Left cardiac atrium (tissue), 4 donors: ENCODE measurements at regions not wholly inside any gene's neighbourhood (a gene's known extent, or its start where the extent isn't known, plus 50 kb on each side); places are given as distances from the start of the nearest gene placed in this dataset.

Source experiments
- ATAC-seq, 2 donors: fragments of 200-7000 bp; cut with Tn5 transposase; one replicate each; pipeline ENCODE4 v1.9.1; 2020; ENCODE audit warnings: mild to moderate bottlenecking in 2 of 2, moderate library complexity in 2 of 2
- DNase-seq: peaks from one replicate; pipeline ENCODE4 v3.0.0-alpha.2; 2020
- intact Hi-C, 2 donors: fragments of 100-400 bp; cut with DNase I; formaldehyde crosslinking; loops; one replicate each; pipeline versions ENCODE4 v1.14.1 to v1.15.1; 2022 to 2023
- donor health status: DM: no; HTN: yes; CAD: no.
- donor health status: DM: no; HTN: yes; CAD: no; lungs with severe emphysema.
- donor health status: DM: yes; HTN: yes; CAD: no.
- donor health status: Dilated cardiomyopathy.

DNA sequence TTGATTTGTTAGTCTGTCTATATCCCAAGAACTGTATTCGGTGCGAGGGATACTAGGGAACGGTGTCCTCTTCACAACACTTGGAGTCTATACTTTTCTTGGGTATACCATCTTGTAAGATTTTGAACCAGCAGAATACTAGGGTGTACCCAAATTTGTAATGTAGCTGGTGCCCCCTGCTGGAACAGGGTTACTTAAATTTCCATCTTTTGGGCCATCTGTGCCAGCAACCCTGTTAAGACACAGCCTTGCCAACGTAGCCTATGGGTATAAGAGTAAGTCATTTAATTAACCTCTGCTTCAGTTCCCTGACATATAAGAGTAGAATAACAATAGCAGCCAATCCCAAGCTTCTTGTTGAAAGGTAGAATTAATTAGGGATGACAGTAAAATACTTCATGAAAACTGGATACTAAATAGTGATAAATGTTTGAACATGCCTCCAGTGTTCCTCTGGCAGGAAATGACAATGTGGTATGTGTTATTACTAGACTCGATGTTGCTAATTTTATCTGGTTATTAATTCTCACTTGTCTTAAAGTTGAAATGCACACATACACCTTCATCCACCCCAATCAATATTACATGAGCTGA is 607.6 kb downstream of the FGF9 start:
- ATAC-seq (peak; percentile 27 to 71), DNase-seq (peak; percentile 55)
- intact Hi-C loops = loop anchor here in 1 of 2 donors (10.0 kb wide), 1 partner anchor 644 kb away; no protein-coding TSS in a partner anchor

DNA sequence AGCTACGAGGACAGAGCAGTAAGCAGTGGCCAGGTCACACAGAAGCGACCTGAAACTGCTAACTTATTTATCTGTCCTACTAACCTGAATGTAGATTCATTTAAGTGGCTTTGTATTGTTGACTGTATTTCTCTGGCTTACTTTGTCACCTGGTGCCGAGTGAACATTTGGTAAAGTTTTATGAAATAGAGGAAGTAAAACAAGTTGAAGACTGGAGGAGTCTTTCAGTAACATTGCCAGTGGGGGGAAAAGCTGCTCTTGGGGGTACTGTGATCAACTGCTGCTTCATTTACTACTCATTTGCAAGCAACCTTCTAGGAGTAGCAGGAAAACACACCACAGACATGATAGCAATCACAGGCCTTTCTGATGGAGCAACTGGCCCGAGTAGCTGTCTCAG is 615.0 kb downstream of the FGF9 start:
- DNase-seq (no peak), ATAC-seq (no peak)
- intact Hi-C loops = no loop called here

DNA sequence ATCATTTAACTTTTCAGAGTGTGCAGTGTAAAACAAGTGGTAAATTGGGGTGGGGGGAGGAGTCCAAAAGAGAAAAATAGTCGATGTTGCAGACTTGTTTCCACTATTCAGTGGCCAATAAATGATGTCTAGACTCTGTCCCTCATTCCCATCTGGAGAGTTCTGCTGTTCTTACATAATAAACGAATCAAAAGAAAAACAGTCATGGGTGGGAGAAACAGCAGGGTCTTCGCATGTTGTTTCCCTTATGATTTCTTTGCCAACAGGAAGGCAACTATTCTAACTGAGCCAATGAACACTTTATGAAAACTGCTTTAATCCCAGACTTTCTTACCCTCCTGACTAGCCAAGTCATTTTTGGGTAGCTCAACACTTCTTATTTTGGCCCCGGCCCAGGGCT is 615.5 kb downstream of the FGF9 start:
- intact Hi-C loops = no loop called here
- DNase-seq = no peak
- peak in 1 of 2 donors; percentile 43 for ATAC-seq

DNA sequence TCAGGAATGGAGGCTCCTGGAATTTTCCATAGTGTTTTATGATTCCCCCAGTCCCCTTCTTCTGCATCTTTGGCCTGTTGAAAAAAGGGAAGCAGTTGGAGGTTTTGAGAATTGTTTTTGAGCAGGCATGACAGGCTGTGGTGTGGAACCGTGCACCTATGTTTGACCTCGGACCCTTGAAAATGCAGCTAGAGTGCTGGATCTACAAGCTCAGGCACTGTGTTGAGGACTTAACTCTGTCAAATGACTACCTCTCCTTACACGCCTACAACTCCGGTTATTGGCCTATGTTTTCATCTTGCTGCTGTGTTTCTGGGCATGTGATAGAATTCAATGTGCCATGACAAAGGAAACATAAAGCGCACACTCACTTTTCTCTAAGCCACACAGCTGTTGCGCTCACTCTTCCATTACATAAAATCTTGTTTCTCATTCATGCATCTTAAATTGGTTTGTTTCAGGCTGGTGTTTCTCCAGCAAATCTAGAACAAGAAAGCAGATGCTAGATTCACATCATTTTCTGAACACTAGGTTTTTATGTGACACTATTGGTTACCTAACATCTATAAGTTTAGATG is 616.6 kb downstream of the FGF9 start:
- ATAC-seq = no peak
- intact Hi-C loops = no loop called here

DNA sequence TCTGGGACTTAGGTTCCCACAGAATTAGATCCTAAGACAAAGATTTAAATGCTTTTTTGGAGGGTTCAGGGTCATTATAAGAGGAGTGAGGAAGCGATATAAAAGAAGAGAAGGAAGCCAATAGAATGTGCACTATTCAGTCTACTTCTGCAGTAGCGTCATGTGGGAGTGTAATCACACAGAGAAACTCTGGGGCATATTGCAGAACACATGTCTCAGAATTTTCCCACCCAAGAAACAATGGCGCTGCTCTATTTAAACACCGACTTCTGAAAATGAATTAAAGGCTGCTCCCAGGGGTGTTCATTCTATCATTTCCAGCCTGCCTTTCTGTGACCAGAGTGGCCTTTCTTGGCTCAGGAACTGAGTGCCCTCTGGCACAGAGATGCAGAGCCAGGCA is 617.6 kb downstream of the FGF9 start:
- intact Hi-C loops = no loop called here
- DNase-seq = no peak
- ATAC-seq = no peak

More for the DNA sequence above, 616.6 kb downstream of the FGF9 start:
- DNase-seq = no peak

DNA sequence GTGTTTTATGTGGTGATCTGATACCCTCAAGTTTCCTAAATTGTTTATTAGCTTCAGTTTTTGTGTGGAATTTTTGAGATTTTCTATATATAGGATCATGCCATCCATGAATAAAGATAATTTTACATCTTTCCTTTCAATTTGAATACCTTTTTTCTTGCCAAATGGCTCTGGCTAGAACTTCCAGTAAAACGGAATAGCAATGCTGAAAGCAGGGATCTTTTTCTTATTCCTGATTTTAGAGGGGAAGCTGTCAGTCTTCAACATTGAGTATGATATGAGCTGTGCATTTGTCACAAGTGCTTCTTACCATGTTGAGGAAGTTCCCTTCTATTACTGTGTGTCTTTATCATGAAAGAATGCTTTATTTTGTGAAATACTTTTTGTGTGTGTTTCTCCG is 618.8 kb downstream of the FGF9 start:
- intact Hi-C loops = no loop called here
- DNase-seq (no peak), ATAC-seq (no peak)

DNA sequence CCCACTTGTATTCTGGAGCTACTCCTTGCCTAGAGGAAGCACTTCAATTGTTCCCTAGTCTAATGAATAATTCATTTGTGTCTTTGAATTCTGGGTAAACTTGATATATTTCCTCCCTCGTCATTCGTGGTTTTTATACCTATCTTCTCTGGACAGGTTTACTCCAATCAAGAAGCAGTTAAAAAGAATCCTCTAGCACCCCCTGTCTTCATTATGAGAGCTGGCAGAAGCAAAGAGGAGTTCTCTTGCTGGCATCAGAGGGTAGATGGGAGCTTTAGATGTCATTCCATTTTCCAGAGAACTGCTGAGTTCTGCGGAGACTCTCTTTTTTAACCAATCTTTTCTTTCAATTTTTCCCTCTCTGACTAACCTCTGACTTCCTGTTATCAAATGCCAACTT is 627.7 kb downstream of the FGF9 start:
- intact Hi-C loops = no loop called here
- no peak for DNase-seq
- ATAC-seq = no peak

DNA sequence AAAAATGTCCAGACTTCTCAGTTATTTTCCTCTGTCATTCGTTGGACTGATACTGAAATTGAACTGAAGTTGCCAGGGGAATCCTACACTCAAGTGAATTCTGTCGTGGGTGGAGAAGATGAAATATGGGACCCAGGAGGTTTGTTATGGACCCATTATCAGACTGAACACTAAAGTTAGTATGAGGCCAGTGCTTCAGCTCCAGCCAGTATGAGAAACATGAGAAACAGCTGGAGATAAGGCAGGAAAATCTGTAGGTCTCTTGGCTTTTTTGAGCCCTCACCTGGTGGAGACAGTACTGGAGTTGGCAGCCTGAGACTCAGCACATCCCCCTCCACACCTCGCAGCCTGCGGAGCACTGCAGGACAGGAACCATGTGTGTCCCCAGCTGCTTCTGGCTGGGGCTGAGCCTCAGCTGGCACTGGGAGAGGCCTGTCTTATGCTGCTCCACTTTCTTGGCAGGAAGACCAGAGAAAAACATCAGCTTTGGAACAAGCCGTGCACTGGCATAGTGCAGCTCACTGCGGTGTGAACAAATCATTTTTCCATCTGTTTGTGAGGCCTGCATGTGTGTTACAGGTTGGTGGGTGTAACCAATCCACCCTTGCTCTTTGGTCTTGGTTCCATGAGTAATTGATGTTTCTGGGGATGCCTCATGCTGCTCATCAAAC is 641.0 kb downstream of the FGF9 start:
- DNase-seq (peak; percentile 25), ATAC-seq (peak; percentile 72 to 91)
- intact Hi-C loops = no loop called here

DNA sequence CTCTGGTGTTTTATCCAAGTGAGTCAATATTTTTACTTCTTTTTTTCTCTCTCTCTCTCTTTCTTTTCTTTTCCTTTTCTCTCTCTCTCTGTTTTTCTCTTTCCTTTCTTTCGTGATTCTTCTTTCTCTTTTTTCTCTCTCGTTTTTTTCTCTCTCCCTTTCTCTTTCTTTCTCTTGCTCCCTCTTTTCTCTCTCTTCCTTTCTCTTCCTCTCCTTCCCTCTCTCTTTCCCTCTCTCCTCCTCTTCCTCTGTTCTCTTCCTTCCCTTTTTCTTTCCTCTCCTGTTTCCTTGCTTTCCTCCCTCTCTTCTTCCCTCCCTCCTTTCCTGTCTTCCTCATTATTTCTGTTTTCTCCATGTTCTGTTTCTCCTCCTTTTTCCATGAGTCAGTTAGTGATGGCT is 641.5 kb downstream of the FGF9 start:
- intact Hi-C loops = no loop called here

DNA sequence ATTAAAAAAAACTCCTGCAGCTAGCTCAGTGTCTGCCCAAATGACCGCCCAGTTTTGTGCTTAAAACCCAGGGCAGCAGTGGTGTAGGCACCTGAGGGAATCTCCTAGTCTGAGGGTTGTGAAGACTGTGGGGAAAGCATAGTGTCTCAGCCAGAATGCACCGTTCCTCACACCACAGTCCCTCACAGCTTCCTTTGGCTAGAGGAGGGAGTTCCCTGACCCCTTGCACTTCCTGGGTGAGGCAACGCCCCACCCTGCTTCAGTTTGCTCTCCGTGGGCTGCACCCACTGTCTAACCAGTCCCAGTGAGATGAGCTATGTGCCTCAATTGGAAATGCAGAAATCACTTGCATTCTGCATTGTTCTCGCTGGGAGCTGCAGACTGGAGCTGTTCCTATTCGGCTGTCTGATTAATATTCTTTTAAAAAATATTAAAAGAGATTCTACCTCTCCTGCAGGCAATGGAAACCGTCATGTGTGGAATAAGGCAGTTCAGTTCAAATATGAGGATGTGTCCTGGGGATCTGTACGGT is 645.7 kb downstream of the FGF9 start:
- intact Hi-C loops = no loop called here
- DNase-seq = no peak
- ATAC-seq = no peak

More for the DNA sequence above, 641.5 kb downstream of the FGF9 start:
- no peak for DNase-seq
- no peak for ATAC-seq

DNA sequence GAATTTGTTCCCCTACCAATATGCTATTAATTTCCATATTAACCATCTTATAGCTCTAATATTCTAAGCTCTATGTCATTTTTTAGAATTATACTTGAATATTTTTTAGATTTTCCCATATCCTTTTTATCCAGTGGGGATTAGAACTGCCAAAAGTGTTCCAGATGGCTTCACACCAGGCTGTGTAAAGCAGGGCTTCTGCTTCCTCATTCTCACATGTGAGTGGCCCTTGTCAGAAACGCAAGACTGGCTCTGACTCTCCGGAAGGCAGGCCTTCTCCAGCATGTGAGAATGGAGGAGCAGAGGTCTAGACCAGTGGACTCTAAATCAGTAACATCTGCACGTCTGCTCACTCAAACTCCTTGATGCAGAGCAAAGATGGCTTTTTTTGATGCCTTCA is 650.1 kb downstream of the FGF9 start:
- DNase-seq (no peak), ATAC-seq (peak in 1 of 2 donors; percentile 17)
- intact Hi-C loops = no loop called here

DNA sequence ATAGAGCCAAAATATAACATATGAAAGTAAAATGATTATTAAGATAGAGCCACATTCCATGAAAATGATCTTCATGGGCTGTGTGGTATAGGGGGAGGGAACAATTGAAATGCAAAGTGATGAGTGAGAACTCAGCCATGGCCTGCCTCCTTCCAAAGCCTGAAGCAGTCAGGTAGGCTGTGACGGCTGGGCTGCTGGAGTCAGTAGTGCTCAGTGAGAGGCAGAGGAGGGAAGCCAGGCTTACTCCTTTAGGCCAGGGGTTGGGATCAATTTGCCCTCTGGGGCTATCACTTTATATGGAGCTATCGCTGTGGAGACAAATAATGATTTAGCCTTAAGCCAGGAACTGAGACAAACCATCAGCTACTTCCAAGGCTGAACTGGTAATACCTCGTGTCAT is 654.9 kb downstream of the FGF9 start:
- ATAC-seq = no peak

DNA sequence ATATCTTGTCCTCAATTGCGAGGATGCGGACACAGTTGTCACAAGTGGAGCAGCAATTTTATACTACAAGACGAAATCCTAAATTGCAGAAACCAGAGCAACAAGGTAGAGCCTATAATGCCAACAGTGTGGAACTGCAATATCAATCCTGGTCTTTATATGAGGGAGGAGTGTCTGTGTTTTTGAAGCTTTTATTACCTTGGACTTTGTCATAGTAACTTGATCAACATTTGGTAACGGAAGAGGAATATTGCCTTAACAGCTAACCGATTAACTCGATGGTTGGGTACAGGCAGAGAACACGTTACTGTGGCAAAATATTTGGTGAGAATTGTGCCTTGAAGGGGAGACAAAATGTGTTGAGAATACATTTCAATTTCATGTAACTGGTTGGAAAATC is 661.5 kb downstream of the FGF9 start:
- no peak for DNase-seq
- intact Hi-C loops = no loop called here
- no peak for ATAC-seq

More for the DNA sequence above, 654.9 kb downstream of the FGF9 start:
- DNase-seq = no peak
- intact Hi-C loops = no loop called here

DNA sequence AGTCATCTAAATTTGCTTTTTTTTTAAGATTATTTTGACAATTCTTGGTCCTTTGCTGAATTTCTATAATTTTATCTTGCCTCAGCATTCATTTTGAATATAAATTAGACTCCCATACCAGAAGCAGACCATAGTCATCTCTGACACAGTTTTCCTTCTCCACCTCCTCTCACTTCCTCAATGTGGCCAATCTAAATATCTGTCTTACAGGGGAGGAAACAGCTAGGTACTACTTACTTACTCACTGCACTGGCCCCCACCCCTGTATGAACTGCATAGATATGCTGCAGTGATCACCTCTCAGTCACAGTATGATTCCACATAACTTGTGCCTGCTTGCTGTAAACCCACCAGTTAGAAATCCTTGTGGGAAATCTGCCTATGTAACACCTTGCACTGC is 665.6 kb downstream of the FGF9 start:
- intact Hi-C loops = no loop called here
- no peak for ATAC-seq

DNA sequence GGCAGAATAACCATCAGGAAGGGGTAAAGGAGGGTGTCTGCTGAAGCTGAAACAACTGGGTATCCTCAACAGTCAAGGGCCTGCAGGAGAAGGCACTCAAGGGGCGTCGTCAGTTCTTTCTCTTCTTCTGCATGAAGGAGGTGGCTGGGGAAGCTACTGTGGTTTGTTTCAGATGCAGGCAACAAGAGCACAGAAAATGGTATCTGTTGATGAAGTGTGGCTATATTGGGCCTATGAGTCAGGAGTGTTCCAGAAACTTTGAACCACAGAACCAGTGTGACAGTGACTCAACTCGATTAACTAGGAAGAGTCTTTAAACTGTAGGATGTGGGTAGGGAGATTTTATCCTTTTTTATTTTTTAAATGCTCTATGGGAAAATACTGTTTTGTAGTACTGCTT is 686.3 kb downstream of the FGF9 start:
- ATAC-seq = peak; percentile 57 to 76
- no peak for DNase-seq
- intact Hi-C loops = no loop called here

More for the DNA sequence above, 665.6 kb downstream of the FGF9 start:
- DNase-seq = no peak

DNA sequence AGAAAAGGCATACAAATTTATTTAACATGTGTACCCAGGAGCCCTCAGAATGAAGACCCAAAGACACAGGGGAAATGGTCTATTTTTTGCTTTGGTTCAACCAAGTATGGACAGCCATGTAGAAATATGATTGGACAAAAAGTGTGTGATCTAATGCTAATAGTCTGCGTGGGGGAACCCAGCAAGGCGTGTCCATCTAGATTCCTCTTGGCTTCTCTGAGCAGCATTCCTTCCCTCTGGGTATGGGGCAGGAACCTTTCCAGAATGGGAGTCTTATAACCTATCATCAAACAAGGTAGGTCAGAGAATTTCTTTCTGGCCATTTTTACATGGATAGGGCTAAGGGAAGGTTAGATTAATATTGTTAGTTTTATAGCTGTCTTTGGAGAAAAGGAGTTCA is 698.2 kb downstream of the FGF9 start:
- peak in 1 of 2 donors; percentile 81 for ATAC-seq

DNA sequence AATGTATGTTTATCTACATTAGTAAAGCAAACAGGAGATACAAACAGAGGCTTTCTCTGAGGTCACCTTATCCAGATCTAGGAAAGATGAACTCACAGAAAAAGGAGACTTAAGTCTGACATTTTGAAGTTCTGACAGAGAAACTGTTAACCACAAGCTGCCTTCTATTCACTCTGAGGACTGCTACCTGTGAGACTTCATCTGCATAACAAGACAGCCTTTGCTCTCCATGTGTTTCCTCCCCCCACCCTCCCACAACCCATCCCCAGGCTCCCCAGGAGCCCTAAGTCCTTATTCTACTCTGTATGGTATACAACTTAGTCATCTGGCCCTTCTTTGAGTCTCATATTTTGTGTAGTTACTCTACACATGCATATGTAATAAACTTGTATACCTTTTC is 699.0 kb downstream of the FGF9 start:
- no peak for ATAC-seq
- DNase-seq = no peak
- intact Hi-C loops = no loop called here

More for the DNA sequence above, 698.2 kb downstream of the FGF9 start:
- no peak for DNase-seq
- intact Hi-C loops = no loop called here

DNA sequence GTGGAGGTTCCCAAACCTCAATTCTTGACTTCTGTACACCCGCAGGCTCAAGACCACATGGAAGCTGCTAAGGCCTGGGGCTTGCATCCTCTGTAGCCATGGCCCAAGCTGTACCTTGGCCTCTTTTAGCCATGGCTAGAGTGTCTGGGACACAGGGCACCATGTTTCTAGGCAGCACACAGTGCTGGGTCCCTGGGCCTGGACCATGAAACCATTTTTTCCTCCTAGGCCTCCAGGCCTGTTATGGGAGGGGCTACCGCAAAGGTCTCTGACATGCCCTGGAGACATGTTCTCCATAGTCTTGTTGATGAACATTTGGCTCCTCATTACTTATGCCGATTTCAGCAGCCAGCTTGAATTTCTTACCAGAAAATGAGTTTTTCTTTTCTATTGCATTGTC is 701.4 kb downstream of the FGF9 start:
- intact Hi-C loops = no loop called here
- ATAC-seq = no peak
- DNase-seq = no peak

DNA sequence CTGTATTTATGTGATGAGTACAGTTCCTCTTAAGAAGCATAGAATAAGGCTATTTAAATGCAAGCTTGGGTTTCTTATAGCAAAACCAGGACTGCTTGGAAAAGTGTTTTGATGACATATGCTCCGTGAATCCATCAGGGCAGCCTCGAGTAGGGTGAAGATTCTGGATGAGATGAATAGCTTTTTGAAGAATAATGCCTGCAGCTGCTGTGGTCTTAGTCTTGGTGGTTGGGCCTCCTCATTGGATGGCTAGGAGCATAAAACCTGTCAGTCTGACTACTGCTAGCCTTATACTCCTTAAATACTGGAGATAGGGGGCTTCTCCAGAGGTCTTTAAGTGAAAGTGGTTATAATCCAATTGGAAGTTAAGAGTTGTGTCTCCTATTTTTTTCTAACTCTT is 704.3 kb downstream of the FGF9 start:
- ATAC-seq = no peak
- no peak for DNase-seq
- intact Hi-C loops = no loop called here

DNA sequence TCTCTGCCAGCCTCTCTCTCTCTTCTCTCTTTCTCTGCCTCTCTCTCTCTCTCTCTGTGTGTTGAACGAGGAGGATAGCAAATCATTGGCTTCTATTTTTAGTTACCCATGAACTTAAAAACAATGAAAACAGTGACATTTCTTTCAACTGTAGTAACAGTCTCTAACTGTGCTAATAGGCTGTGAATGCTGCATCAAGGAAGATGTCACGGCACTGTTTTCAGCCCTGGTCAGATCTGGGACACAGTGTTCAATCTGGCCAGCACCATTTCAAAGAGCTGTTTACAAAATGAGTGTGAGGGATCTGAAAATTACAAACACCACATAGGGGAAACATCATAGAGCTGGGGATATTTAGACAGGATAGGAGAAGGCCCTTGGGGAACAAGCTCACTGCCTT is 717.0 kb downstream of the FGF9 start:
- ATAC-seq (no peak), DNase-seq (no peak)
- intact Hi-C loops = no loop called here
